ENCODE measurements at regions not wholly inside any gene's neighbourhood (a gene's known extent, or its start where the extent isn't known, plus 50 kb on each side); places are given as distances from the start of the nearest gene placed in this dataset.

DNA sequence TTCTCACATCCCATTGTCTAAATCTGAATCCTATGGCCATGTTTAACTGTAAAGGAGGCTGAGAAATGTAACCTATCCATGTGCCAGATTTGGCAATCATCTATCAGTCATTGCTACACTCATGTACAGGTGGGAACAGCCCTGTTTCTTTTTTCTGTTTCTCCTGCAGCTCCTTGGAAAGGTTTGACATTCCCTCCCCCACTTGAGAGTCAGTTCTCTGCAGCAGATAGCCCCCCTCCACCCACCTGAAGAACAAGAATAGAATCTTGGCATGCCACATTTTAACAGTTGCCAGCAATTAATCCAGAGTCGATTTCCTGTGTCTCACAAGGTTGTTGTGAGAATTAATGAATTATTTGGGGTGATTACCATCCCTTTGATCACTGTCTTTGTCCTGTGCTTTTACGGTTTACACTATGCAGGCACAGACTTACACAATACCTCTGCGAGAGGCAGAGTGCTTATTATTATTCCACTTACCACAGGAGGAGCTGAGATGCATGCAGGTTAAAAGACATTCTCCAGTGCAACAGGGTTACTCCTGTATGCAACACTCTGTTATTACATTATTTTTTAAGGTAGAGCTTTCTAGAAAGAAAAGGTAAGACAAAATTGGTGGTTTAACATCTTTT, 351.0 kb upstream of the THRB start:
- H2AFZ ChIP-seq (ENCODE audit: low read depth, low read length): no peak overlapping the region

DNA sequence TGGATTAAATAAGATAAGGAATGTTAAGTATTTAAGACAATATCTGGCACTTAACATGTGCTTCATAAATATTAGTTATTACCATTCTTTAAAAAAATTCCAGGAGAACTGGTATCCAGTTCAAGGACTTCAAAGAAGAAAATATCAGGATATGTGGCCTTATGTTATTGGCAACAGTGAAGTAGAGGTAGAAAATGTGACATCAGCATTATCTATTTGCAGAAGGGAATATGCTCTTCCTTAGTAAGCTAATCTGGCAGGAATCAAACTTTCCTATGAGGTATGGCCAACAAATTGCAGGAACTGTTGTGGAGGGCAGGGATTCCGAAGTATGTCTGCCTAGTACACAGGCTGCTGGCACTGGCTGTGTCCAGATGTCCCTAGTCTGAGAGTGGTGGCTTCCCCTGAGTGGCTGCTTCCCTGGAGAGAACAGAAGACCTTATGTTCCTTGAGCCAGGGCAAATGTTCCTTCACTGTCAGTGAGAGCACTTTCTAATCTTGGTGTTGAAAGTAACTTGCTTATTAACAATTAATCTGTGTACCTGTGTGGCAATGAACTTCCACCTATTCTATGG, 351.7 kb upstream of the THRB start:
- no peaks in the 10 kb centered on the region for H4K20me1 ChIP-seq (ENCODE audit: insufficient read depth)
- H3K4me3 ChIP-seq (ENCODE audit: low read length): no peak overlapping the region
- no peaks in the 10 kb centered on the region for H3F3A ChIP-seq (ENCODE audit: insufficient read depth, low read length, poor library complexity, severe bottlenecking)
- H3K27ac ChIP-seq (ENCODE audit: low read length): no peak overlapping the region
- H3K27me3 ChIP-seq (ENCODE audit: insufficient read depth, low read depth, low read length): no peaks in the 10 kb centered on the region
- H3K9ac ChIP-seq (ENCODE audit: low read length): no peak overlapping the region
- H3K9me3 ChIP-seq (ENCODE audit: low read length): no peaks in the 10 kb centered on the region
- no peaks in the 10 kb centered on the region for H3K36me3 ChIP-seq (ENCODE audit: insufficient read depth, low read length)
- H3K4me2 ChIP-seq (ENCODE audit: low read length): no peak overlapping the region
- no peak overlapping the region for H2AFZ ChIP-seq (ENCODE audit: low read depth, low read length)
- no peaks in the 10 kb centered on the region for H3K9me2 ChIP-seq (ENCODE audit: insufficient read depth, low read length)
- TF ChIP-seq RAD21 (conservative IDR thresholded peaks at IDR 0.05): no peak
- no peak for TF ChIP-seq TAF1 (IDR thresholded peaks at IDR 0.05; ENCODE audit: low read depth)
- no peaks in the 10 kb centered on the region for H3K79me2 ChIP-seq (replicated peaks; ENCODE audit: insufficient read depth, low read length)

More for the DNA sequence above, 351.0 kb upstream of the THRB start:
- H3K9ac ChIP-seq (ENCODE audit: low read length): no peak overlapping the region
- H4K20me1 ChIP-seq (ENCODE audit: insufficient read depth): no peaks in the 10 kb centered on the region
- H3K79me2 ChIP-seq (replicated peaks; ENCODE audit: insufficient read depth, low read length): no peaks in the 10 kb centered on the region
- H3K9me2 ChIP-seq (ENCODE audit: insufficient read depth, low read length): no peaks in the 10 kb centered on the region
- no peaks in the 10 kb centered on the region for H3F3A ChIP-seq (ENCODE audit: insufficient read depth, low read length, poor library complexity, severe bottlenecking)
- H3K4me2 ChIP-seq (ENCODE audit: low read length): no peak overlapping the region
- H3K27ac ChIP-seq (ENCODE audit: low read length): no peak overlapping the region
- TF ChIP-seq POLR2AphosphoS5 (IDR thresholded peaks at IDR 0.05) (peak; percentile 28), SMC3 (conservative IDR thresholded peaks at IDR 0.05; ENCODE audit: poor library complexity) (no peak)
- no peaks in the 10 kb centered on the region for H3K27me3 ChIP-seq (ENCODE audit: insufficient read depth, low read depth, low read length)
- no peaks in the 10 kb centered on the region for H3K36me3 ChIP-seq (ENCODE audit: insufficient read depth, low read length)
- H3K9me3 ChIP-seq (ENCODE audit: low read length): no peaks in the 10 kb centered on the region
- H3K4me3 ChIP-seq (ENCODE audit: low read length): no peak overlapping the region

DNA sequence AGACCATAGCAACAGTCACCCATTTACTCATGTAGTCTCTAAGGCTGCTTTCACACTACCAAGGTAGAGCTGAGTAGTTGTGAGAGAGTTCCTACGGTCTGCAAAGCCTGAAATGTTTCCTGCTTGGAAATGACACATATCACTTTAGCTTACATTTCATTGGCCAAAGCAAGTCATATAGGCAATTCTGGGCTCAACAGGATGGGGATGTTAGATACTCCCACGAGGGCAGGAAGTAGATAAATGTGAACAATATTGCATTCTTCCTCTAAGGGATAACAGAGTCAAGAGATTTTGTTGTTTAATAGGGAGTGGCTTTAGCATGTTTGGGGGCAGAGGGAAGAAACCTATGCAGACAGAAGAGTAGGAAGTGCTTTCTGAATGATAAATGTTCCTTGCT, 355.6 kb upstream of the THRB start:
- Histone ChIP-seq H4K20me1 (ENCODE audit: insufficient read depth) (no peaks in the 10 kb centered on the region), H3F3A (ENCODE audit: insufficient read depth, low read length, poor library complexity, severe bottlenecking) (no peaks in the 10 kb centered on the region), H3K9me2 (ENCODE audit: insufficient read depth, low read length) (no peaks in the 10 kb centered on the region), H3K27me3 (ENCODE audit: insufficient read depth, low read depth, low read length) (no peaks in the 10 kb centered on the region), H2AFZ (ENCODE audit: low read depth, low read length) (no peak overlapping the region), H3K79me2 (replicated peaks; ENCODE audit: insufficient read depth, low read length) (no peaks in the 10 kb centered on the region), H3K9ac (ENCODE audit: low read length) (no peak overlapping the region), H3K27ac (ENCODE audit: low read length) (no peak overlapping the region), H3K4me3 (ENCODE audit: low read length) (no peak overlapping the region), H3K9me3 (ENCODE audit: low read length) (no peaks in the 10 kb centered on the region), H3K36me3 (ENCODE audit: insufficient read depth, low read length) (no peaks in the 10 kb centered on the region), H3K4me2 (ENCODE audit: low read length) (no peak overlapping the region)
- TF ChIP-seq, protein P1, sequence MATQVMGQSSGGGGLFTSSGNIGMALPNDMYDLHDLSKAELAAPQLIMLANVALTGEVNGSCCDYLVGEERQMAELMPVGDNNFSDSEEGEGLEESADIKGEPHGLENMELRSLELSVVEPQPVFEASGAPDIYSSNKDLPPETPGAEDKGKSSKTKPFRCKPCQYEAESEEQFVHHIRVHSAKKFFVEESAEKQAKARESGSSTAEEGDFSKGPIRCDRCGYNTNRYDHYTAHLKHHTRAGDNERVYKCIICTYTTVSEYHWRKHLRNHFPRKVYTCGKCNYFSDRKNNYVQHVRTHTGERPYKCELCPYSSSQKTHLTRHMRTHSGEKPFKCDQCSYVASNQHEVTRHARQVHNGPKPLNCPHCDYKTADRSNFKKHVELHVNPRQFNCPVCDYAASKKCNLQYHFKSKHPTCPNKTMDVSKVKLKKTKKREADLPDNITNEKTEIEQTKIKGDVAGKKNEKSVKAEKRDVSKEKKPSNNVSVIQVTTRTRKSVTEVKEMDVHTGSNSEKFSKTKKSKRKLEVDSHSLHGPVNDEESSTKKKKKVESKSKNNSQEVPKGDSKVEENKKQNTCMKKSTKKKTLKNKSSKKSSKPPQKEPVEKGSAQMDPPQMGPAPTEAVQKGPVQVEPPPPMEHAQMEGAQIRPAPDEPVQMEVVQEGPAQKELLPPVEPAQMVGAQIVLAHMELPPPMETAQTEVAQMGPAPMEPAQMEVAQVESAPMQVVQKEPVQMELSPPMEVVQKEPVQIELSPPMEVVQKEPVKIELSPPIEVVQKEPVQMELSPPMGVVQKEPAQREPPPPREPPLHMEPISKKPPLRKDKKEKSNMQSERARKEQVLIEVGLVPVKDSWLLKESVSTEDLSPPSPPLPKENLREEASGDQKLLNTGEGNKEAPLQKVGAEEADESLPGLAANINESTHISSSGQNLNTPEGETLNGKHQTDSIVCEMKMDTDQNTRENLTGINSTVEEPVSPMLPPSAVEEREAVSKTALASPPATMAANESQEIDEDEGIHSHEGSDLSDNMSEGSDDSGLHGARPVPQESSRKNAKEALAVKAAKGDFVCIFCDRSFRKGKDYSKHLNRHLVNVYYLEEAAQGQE (IDR thresholded peaks at IDR 0.05; ENCODE audit: borderline replicate concordance): no peak
- TF ChIP-seq RAD21 (conservative IDR thresholded peaks at IDR 0.05): no peak
- no peak for TF ChIP-seq MXI1 (conservative IDR thresholded peaks at IDR 0.05; ENCODE audit: poor library complexity, severe bottlenecking)
- no peak for TF ChIP-seq TAF1 (IDR thresholded peaks at IDR 0.05; ENCODE audit: low read depth)
- no peak for TF ChIP-seq POLR2AphosphoS5 (IDR thresholded peaks at IDR 0.05)
- TF ChIP-seq, protein P2, sequence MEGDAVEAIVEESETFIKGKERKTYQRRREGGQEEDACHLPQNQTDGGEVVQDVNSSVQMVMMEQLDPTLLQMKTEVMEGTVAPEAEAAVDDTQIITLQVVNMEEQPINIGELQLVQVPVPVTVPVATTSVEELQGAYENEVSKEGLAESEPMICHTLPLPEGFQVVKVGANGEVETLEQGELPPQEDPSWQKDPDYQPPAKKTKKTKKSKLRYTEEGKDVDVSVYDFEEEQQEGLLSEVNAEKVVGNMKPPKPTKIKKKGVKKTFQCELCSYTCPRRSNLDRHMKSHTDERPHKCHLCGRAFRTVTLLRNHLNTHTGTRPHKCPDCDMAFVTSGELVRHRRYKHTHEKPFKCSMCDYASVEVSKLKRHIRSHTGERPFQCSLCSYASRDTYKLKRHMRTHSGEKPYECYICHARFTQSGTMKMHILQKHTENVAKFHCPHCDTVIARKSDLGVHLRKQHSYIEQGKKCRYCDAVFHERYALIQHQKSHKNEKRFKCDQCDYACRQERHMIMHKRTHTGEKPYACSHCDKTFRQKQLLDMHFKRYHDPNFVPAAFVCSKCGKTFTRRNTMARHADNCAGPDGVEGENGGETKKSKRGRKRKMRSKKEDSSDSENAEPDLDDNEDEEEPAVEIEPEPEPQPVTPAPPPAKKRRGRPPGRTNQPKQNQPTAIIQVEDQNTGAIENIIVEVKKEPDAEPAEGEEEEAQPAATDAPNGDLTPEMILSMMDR (IDR thresholded peaks at IDR 0.05; ENCODE audit: poor library complexity, severe bottlenecking): no peak
- no peak for TF ChIP-seq EP300 (conservative IDR thresholded peaks at IDR 0.05; ENCODE audit: poor library complexity, severe bottlenecking)
- TF ChIP-seq SMC3 (conservative IDR thresholded peaks at IDR 0.05; ENCODE audit: poor library complexity): no peak
- TF ChIP-seq EZH2 (IDR thresholded peaks at IDR 0.05; ENCODE audit: borderline replicate concordance, insufficient read depth, low read length, poor library complexity, severe bottlenecking): no peak
